ENCODE measurements at regions not wholly inside any gene's neighbourhood (a gene's known extent, or its start where the extent isn't known, plus 50 kb on each side); places are given as distances from the start of the nearest gene placed in this dataset.

DNA sequence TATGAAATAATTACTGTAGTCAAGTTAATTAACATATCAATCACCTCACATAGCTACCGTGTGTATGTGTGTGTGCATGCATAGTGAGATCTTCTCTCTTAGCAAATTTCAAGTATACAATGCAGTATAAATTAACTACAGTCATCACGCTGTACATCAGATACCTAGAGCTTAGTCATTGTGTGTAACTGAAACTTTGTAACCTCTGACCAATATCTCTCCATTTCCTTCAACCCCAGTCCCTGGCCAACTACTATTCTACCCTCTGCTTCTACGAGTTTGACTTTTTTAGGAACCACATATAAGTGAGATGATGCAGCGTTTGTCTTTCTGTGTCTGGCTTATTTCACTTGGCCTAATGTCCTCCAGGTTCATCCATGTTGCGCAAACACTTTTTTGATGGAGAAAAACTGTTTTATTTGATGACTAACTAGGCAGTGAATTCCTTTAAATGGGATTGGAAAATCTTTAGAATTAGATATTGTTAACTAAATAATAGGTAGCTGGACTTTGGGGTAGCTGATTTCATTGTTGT lies 459.5 kb downstream of the DHX35 start:
- TF ChIP-seq, protein P1, sequence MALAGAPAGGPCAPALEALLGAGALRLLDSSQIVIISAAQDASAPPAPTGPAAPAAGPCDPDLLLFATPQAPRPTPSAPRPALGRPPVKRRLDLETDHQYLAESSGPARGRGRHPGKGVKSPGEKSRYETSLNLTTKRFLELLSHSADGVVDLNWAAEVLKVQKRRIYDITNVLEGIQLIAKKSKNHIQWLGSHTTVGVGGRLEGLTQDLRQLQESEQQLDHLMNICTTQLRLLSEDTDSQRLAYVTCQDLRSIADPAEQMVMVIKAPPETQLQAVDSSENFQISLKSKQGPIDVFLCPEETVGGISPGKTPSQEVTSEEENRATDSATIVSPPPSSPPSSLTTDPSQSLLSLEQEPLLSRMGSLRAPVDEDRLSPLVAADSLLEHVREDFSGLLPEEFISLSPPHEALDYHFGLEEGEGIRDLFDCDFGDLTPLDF (CRISPR knock-in tag; IDR thresholded peaks at IDR 0.05): no peak
- no peak for TF ChIP-seq ZNF423 (CRISPR knock-in tag; IDR thresholded peaks at IDR 0.05)
- TF ChIP-seq ZNF263 (CRISPR knock-in tag; IDR thresholded peaks at IDR 0.05; ENCODE audit: low read depth): no peak
- TF ChIP-seq SMAD4 (CRISPR knock-in tag; IDR thresholded peaks at IDR 0.05): no peak
- no peak for TF ChIP-seq ELF4 (CRISPR knock-in tag; IDR thresholded peaks at IDR 0.05; ENCODE audit: low read depth)
- TF ChIP-seq, protein P2, sequence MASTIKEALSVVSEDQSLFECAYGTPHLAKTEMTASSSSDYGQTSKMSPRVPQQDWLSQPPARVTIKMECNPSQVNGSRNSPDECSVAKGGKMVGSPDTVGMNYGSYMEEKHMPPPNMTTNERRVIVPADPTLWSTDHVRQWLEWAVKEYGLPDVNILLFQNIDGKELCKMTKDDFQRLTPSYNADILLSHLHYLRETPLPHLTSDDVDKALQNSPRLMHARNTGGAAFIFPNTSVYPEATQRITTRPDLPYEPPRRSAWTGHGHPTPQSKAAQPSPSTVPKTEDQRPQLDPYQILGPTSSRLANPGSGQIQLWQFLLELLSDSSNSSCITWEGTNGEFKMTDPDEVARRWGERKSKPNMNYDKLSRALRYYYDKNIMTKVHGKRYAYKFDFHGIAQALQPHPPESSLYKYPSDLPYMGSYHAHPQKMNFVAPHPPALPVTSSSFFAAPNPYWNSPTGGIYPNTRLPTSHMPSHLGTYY (CRISPR knock-in tag; IDR thresholded peaks at IDR 0.05): no peak
- TF ChIP-seq GTF2I (CRISPR knock-in tag; conservative IDR thresholded peaks at IDR 0.05): no peak
- no peak for TF ChIP-seq RELA (CRISPR knock-in tag; IDR thresholded peaks at IDR 0.05; ENCODE audit: borderline replicate concordance)
- TF ChIP-seq NR1H2 (CRISPR knock-in tag; IDR thresholded peaks at IDR 0.05): no peak
- TF ChIP-seq, protein P3, sequence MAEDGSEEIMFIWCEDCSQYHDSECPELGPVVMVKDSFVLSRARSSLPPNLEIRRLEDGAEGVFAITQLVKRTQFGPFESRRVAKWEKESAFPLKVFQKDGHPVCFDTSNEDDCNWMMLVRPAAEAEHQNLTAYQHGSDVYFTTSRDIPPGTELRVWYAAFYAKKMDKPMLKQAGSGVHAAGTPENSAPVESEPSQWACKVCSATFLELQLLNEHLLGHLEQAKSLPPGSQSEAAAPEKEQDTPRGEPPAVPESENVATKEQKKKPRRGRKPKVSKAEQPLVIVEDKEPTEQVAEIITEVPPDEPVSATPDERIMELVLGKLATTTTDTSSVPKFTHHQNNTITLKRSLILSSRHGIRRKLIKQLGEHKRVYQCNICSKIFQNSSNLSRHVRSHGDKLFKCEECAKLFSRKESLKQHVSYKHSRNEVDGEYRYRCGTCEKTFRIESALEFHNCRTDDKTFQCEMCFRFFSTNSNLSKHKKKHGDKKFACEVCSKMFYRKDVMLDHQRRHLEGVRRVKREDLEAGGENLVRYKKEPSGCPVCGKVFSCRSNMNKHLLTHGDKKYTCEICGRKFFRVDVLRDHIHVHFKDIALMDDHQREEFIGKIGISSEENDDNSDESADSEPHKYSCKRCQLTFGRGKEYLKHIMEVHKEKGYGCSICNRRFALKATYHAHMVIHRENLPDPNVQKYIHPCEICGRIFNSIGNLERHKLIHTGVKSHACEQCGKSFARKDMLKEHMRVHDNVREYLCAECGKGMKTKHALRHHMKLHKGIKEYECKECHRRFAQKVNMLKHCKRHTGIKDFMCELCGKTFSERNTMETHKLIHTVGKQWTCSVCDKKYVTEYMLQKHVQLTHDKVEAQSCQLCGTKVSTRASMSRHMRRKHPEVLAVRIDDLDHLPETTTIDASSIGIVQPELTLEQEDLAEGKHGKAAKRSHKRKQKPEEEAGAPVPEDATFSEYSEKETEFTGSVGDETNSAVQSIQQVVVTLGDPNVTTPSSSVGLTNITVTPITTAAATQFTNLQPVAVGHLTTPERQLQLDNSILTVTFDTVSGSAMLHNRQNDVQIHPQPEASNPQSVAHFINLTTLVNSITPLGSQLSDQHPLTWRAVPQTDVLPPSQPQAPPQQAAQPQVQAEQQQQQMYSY (CRISPR knock-in tag; IDR thresholded peaks at IDR 0.05): no peak
- TF ChIP-seq, protein P4, sequence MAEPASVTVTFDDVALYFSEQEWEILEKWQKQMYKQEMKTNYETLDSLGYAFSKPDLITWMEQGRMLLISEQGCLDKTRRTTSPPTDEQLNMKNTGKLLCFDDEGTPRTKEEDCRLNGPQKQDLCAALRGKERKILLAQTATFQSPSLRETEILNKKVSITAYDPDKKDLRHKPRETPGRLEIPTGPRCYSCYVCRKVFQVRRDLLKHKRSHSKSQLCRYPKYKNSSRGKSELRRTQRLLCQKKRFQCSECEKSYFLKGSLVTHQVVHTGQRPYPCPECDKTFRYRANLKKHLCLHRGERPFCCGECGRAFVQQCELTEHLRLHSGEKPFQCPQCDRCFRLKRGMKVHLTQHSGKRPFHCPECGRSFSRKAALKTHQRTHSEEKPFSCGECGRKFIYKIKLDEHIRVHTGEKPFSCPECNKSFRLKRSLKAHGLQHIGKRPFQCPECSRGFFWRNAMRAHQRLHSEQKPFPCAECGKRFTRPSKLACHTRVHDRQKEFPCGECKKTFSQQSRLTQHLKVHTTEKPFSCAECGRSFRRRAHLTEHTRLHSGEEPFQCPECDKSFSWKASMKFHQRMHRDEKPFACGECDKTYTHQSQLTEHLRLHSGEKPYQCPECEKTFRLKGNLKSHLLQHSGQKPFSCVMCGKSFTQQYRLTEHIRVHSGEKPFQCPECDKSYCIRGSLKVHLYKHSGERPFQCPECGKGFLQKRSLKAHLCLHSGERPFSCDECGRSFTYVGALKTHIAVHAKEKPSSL (CRISPR knock-in tag; conservative IDR thresholded peaks at IDR 0.05): no peak
- TF ChIP-seq, protein P5, sequence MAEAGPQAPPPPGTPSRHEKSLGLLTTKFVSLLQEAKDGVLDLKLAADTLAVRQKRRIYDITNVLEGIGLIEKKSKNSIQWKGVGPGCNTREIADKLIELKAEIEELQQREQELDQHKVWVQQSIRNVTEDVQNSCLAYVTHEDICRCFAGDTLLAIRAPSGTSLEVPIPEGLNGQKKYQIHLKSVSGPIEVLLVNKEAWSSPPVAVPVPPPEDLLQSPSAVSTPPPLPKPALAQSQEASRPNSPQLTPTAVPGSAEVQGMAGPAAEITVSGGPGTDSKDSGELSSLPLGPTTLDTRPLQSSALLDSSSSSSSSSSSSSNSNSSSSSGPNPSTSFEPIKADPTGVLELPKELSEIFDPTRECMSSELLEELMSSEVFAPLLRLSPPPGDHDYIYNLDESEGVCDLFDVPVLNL (CRISPR knock-in tag; IDR thresholded peaks at IDR 0.05; ENCODE audit: borderline replicate concordance, low read depth): no peak
- TF ChIP-seq FOXP1 (CRISPR knock-in tag; IDR thresholded peaks at IDR 0.05; ENCODE audit: borderline replicate concordance): no peak
- no peak for TF ChIP-seq ZNF219 (CRISPR knock-in tag; IDR thresholded peaks at IDR 0.05; ENCODE audit: borderline replicate concordance)
- no peak for TF ChIP-seq TEAD4 (CRISPR knock-in tag; IDR thresholded peaks at IDR 0.05)
- TF ChIP-seq, protein P6, sequence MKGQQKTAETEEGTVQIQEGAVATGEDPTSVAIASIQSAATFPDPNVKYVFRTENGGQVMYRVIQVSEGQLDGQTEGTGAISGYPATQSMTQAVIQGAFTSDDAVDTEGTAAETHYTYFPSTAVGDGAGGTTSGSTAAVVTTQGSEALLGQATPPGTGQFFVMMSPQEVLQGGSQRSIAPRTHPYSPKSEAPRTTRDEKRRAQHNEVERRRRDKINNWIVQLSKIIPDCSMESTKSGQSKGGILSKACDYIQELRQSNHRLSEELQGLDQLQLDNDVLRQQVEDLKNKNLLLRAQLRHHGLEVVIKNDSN (CRISPR knock-in tag; IDR thresholded peaks at IDR 0.05): no peak
- no peak for TF ChIP-seq OVOL2 (CRISPR knock-in tag; IDR thresholded peaks at IDR 0.05; ENCODE audit: borderline replicate concordance)
- no peak for TF ChIP-seq FOXJ3 (CRISPR knock-in tag; IDR thresholded peaks at IDR 0.05; ENCODE audit: borderline replicate concordance)
- TF ChIP-seq, protein P7, sequence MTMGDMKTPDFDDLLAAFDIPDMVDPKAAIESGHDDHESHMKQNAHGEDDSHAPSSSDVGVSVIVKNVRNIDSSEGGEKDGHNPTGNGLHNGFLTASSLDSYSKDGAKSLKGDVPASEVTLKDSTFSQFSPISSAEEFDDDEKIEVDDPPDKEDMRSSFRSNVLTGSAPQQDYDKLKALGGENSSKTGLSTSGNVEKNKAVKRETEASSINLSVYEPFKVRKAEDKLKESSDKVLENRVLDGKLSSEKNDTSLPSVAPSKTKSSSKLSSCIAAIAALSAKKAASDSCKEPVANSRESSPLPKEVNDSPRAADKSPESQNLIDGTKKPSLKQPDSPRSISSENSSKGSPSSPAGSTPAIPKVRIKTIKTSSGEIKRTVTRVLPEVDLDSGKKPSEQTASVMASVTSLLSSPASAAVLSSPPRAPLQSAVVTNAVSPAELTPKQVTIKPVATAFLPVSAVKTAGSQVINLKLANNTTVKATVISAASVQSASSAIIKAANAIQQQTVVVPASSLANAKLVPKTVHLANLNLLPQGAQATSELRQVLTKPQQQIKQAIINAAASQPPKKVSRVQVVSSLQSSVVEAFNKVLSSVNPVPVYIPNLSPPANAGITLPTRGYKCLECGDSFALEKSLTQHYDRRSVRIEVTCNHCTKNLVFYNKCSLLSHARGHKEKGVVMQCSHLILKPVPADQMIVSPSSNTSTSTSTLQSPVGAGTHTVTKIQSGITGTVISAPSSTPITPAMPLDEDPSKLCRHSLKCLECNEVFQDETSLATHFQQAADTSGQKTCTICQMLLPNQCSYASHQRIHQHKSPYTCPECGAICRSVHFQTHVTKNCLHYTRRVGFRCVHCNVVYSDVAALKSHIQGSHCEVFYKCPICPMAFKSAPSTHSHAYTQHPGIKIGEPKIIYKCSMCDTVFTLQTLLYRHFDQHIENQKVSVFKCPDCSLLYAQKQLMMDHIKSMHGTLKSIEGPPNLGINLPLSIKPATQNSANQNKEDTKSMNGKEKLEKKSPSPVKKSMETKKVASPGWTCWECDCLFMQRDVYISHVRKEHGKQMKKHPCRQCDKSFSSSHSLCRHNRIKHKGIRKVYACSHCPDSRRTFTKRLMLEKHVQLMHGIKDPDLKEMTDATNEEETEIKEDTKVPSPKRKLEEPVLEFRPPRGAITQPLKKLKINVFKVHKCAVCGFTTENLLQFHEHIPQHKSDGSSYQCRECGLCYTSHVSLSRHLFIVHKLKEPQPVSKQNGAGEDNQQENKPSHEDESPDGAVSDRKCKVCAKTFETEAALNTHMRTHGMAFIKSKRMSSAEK (CRISPR knock-in tag; IDR thresholded peaks at IDR 0.05; ENCODE audit: borderline replicate concordance): no peak
- POLR2A ChIA-PET: interaction anchor here (0.7 kb wide), 1 partner anchor 151 kb away, joined by 3 read pairs; no protein-coding TSS in a partner anchor
- H3K4me1 Mint-ChIP-seq: peaks cover 13% of the 10 kb centered on the region
- ATAC-seq (no peak), DNase-seq (ENCODE audit: low spot score) (no peak)
- CTCF ChIA-PET: interaction anchor here (1.0 to 1.6 kb wide), 4 partner anchors 23 to 157 kb away, joined by 3 to 7 read pairs (median 3); no protein-coding TSS in a partner anchor
- H3K4me3 Mint-ChIP-seq: no peak overlapping the region
- H3K9me3 Mint-ChIP-seq: no peaks in the 10 kb centered on the region
- no peaks in the 10 kb centered on the region for H3K36me3 Mint-ChIP-seq
- H3K27me3 Mint-ChIP-seq (ENCODE audit: low read depth): no peaks in the 10 kb centered on the region
- H3K27ac Mint-ChIP-seq: no peak overlapping the region

All from WTC11 (cell line).